Upper lobe of left lung (tissue), 6 donors: ENCODE measurements at regions not wholly inside any gene's neighbourhood (a gene's known extent, or its start where the extent isn't known, plus 50 kb on each side); places are given as distances from the start of the nearest gene placed in this dataset.
"Not testable (repeated sequence)": the region's sequence is repeated elsewhere in the genome, so short reads cannot be mapped to it uniquely, and the experiment has no call there.

Experiments used
- ATAC-seq, 2 donors: fragments of 200-7000 bp; cut with Tn5 transposase; one replicate each; pipeline ENCODE4 v1.9.1; 2022; ENCODE audit warnings: mild to moderate bottlenecking in 2 of 2, moderate library complexity in 2 of 2; ENCODE audit not compliant: low FRiP score in 2 of 2
- DNase-seq, 2 donors: peaks; one replicate each; pipeline ENCODE4 v3.0.0-alpha.2; 2019 to 2020
- H3K27ac ChIP-seq, 4 donors: fragments of 200-600 bp; sonication (generic); one replicate each; pipeline ENCODE4 v1.5.1; 2016 to 2019
- H3K27me3 ChIP-seq, 4 donors: fragments of 200-600 bp; sonication (generic); one replicate each; pipeline ENCODE4 v1.5.1; 2017 to 2019
- H3K36me3 ChIP-seq, 4 donors: fragments of 200-600 bp; sonication (generic); one replicate each; pipeline ENCODE4 v1.5.1; 2016 to 2019
- H3K4me1 ChIP-seq, 4 donors: fragments of 200-600 bp; sonication (generic); one replicate each; pipeline ENCODE4 v1.5.1; 2018 to 2019
- H3K4me3 ChIP-seq, 4 donors: fragments of 200-600 bp; sonication (generic); one replicate each; pipeline ENCODE4 v1.5.1; 2017 to 2019; ENCODE audit warnings: mild to moderate bottlenecking in 2 of 4, moderate library complexity in 1 of 4
- H3K9me3 ChIP-seq, 4 donors: fragments of 200-600 bp; sonication (generic); one replicate each; pipeline ENCODE4 v1.5.1; 2018 to 2019
- CTCF ChIP-seq, 6 experiments: fragments of 450-650 bp in 4 of 6; fragments of 200-600 bp in 2 of 6; sonication (generic) in 2 of 6; IDR thresholded peaks; one replicate each; pipeline ENCODE4 v1.5.1; 2016 to 2019; ENCODE audit warnings: antibody characterized with exemption in 6 of 6
- EP300 ChIP-seq, 4 donors: sonication (generic); formaldehyde crosslinking; IDR thresholded peaks; one replicate each; pipeline ENCODE4 v1.5.1; 2017; ENCODE audit warnings: antibody characterized with exemption in 4 of 4, control low read depth in 2 of 4
- POLR2A ChIP-seq, 4 donors: fragments of 450-650 bp; IDR thresholded peaks; one replicate each; pipeline ENCODE4 v1.5.1; 2016 to 2017; ENCODE audit warnings: antibody characterized with exemption in 4 of 4, mild to moderate bottlenecking in 2 of 4
- POLR2AphosphoS5 ChIP-seq, 2 donors: sonication (generic); formaldehyde crosslinking; IDR thresholded peaks; one replicate each; pipeline ENCODE4 v1.5.1; 2017; ENCODE audit warnings: antibody characterized with exemption in 2 of 2
- WGBS, 2 donors: methylation state at CpG; one replicate each; pipeline ENCODE4 v1.1.5; 2017 to 2018; 5-methylcytosine and 5-hydroxymethylcytosine counted together
- donor health status: DM: no; HTN: no; CAD: no; lungs with moderate emphysema.
- donor health status: DM: no; HTN: yes; CAD: no; lungs with severe emphysema.

- no peaks in the 10 kb centered on the region for H3K4me1 ChIP-seq
- 70 to 71% methylated on average over 3 of the region's 3 CpGs for WGBS, 2 donors
- no peak overlapping the region for H3K27ac ChIP-seq
- DNase-seq: no peak
- H3K9me3 ChIP-seq: no peaks in the 10 kb centered on the region
- ATAC-seq: no peak
- H3K36me3 ChIP-seq: peaks cover 0 to 9% (median 0%) of the 10 kb centered on the region in 4 donors
- no peak overlapping the region for H3K4me3 ChIP-seq
- H3K27me3 ChIP-seq: no peaks in the 10 kb centered on the region
- no peak for TF ChIP-seq CTCF (IDR thresholded peaks at IDR 0.05)
- TF ChIP-seq POLR2AphosphoS5 (IDR thresholded peaks at IDR 0.05): no peak
- TF ChIP-seq EP300 (IDR thresholded peaks at IDR 0.05): no peak
Observed at GRCh38 chr1:65606426-65606825, 186.0 kb downstream of the LEPR start.

- ATAC-seq: no peak
- Histone ChIP-seq H3K27me3 (no peaks in the 10 kb centered on the region), H3K9me3 (no peaks in the 10 kb centered on the region), H3K36me3 (peaks cover 0 to 14% (median 0%) of the 10 kb centered on the region in 4 donors), H3K27ac (no peak overlapping the region), H3K4me3 (no peak overlapping the region), H3K4me1 (peaks cover 0 to 8% (median 2%) of the 10 kb centered on the region in 4 donors)
- DNase-seq: no peak
- WGBS, 2 donors: 90 to 94% methylated on average over 2 of the region's 2 CpGs
- TF ChIP-seq CTCF (IDR thresholded peaks at IDR 0.05) (no peak), POLR2AphosphoS5 (IDR thresholded peaks at IDR 0.05) (no peak), EP300 (IDR thresholded peaks at IDR 0.05) (no peak), POLR2A (IDR thresholded peaks at IDR 0.05) (no peak)
Observed at GRCh38 chr1:65613884-65614283, 178.8 kb upstream of the PDE4B start.

GRCh38 chr1:65615859-65616258 is 176.8 kb upstream of the PDE4B start:
- peaks cover 0 to 6% (median 0%) of the 10 kb centered on the region in 4 donors for H3K36me3 ChIP-seq
- H3K27ac ChIP-seq: peak overlapping the region in 2 of 4 donors; percentile 21 to 40
- H3K27me3 ChIP-seq: no peaks in the 10 kb centered on the region
- peaks cover 0 to 8% (median 2%) of the 10 kb centered on the region in 4 donors for H3K4me1 ChIP-seq
- ATAC-seq (no peak), DNase-seq (no peak)
- H3K9me3 ChIP-seq: no peaks in the 10 kb centered on the region
- 27 to 45% methylated on average over 2 of the region's 2 CpGs for WGBS, 2 donors
- no peak overlapping the region for H3K4me3 ChIP-seq
- TF ChIP-seq CTCF (IDR thresholded peaks at IDR 0.05) (no peak), POLR2AphosphoS5 (IDR thresholded peaks at IDR 0.05) (peak in 1 of 2 donors; percentile 30)

- H3K4me3 ChIP-seq, H3K27me3 ChIP-seq, DNase-seq, ATAC-seq, H3K4me1 ChIP-seq, H3K9me3 ChIP-seq, H3K36me3 ChIP-seq, H3K27ac ChIP-seq: not testable (repeated sequence)
- 71 to 86% methylated on average over 1 of the region's 1 CpG for WGBS, 2 donors
Observed at GRCh38 chr1:65621721-65622120, 171.0 kb upstream of the PDE4B start.

GRCh38 chr1:65623895-65624294 is 168.8 kb upstream of the PDE4B start:
- no peak for ATAC-seq
- 97 to 100% methylated on average over 1 of the region's 1 CpG for WGBS, 2 donors
- H3K4me3 ChIP-seq: no peak overlapping the region

More at GRCh38 chr1:65623895-65624294, 168.8 kb upstream of the PDE4B start:
- DNase-seq: no peak
- Histone ChIP-seq H3K27ac (no peak overlapping the region), H3K27me3 (no peaks in the 10 kb centered on the region), H3K4me1 (no peaks in the 10 kb centered on the region), H3K36me3 (no peaks in the 10 kb centered on the region), H3K9me3 (no peaks in the 10 kb centered on the region)
- TF ChIP-seq EP300 (IDR thresholded peaks at IDR 0.05) (no peak), POLR2AphosphoS5 (IDR thresholded peaks at IDR 0.05) (no peak), POLR2A (IDR thresholded peaks at IDR 0.05) (no peak), CTCF (IDR thresholded peaks at IDR 0.05) (no peak)
